ENCODE measurements at regions not wholly inside any gene's neighbourhood (a gene's known extent, or its start where the extent isn't known, plus 50 kb on each side); places are given as distances from the start of the nearest gene placed in this dataset.

DNA sequence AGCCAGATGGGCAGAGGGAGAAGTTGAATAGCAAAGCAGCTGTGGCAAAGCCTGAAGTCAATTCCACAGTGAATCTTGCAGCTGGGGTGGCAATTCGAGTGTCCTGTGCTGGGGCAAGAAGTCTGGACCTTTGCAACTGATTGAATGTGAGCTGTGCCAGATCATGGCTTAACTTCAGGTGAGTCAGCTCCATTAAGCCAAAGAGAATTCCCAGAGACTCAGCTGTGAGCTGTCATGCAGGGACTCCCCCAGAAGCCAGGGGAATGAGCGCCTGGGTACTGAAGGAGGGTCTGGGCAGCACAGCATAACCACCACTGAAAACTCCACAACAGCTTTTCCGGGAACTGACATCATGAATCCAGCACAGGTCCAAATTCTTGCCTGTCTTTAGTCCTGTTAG, 153.5 kb upstream of the TRPC7 start:
- no peak for ATAC-seq (ENCODE audit: insufficient read depth, low read depth)
- H3K4me2 ChIP-seq (ENCODE audit: insufficient read depth, low read length), result no peak overlapping the region
- no peak overlapping the region for H3K4me3 ChIP-seq (ENCODE audit: low read depth in 1 of 2, low read length in 2 of 2)
- H3K27ac ChIP-seq (ENCODE audit: low read length), result no peak overlapping the region
- no peak for TF ChIP-seq EZH2 (IDR thresholded peaks at IDR 0.05; ENCODE audit: borderline replicate concordance, low read depth, low read length, severe bottlenecking)
- TF ChIP-seq, protein P1, sequence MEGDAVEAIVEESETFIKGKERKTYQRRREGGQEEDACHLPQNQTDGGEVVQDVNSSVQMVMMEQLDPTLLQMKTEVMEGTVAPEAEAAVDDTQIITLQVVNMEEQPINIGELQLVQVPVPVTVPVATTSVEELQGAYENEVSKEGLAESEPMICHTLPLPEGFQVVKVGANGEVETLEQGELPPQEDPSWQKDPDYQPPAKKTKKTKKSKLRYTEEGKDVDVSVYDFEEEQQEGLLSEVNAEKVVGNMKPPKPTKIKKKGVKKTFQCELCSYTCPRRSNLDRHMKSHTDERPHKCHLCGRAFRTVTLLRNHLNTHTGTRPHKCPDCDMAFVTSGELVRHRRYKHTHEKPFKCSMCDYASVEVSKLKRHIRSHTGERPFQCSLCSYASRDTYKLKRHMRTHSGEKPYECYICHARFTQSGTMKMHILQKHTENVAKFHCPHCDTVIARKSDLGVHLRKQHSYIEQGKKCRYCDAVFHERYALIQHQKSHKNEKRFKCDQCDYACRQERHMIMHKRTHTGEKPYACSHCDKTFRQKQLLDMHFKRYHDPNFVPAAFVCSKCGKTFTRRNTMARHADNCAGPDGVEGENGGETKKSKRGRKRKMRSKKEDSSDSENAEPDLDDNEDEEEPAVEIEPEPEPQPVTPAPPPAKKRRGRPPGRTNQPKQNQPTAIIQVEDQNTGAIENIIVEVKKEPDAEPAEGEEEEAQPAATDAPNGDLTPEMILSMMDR (IDR thresholded peaks at IDR 0.05; ENCODE audit: borderline replicate concordance, extremely low read depth, low read length, poor library complexity, severe bottlenecking), result no peak
- H3K36me3 ChIP-seq (ENCODE audit: insufficient read depth, low read length), result no peaks in the 10 kb centered on the region
- H4K20me1 ChIP-seq (ENCODE audit: insufficient read depth, low read length), result no peaks in the 10 kb centered on the region
- no peaks in the 10 kb centered on the region for H3K79me2 ChIP-seq (ENCODE audit: insufficient read depth, low read length)
- H3K9me3 ChIP-seq (ENCODE audit: insufficient read depth, low read length, severe bottlenecking), result no peaks in the 10 kb centered on the region
- H3K27me3 ChIP-seq (ENCODE audit: insufficient read depth, low read length, poor library complexity), result peaks cover 8% of the 10 kb centered on the region
- H3K9ac ChIP-seq (ENCODE audit: low read depth, low read length), result no peak overlapping the region
- H3K4me1 ChIP-seq (ENCODE audit: insufficient read depth, low read length), result no peaks in the 10 kb centered on the region
- no peak overlapping the region for H2AFZ ChIP-seq (ENCODE audit: low read depth, low read length)
- DNase-seq, result no peak

DNA sequence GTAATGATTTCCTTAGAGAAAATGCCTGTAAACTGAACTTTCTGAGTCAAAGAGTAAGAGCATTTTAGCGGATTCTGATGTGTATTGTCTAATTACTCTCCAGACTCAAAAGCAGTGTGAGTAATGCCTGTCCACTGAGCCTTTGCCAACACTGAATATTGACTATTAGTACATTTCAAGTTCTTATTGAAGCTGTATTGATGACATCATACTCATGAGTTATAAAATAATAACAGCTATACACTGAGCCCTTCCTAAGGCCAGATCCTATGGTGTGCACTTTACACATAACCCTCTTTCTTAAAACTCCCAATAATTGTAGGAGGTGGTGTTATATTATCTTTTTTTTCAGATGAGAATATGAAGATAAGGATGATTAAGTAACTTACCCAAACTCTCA, 152.8 kb upstream of the TRPC7 start:
- no peak overlapping the region for H3K27ac ChIP-seq (ENCODE audit: low read length)
- DNase-seq (no peak), ATAC-seq (ENCODE audit: insufficient read depth, low read depth) (no peak)
- H3K9ac ChIP-seq (ENCODE audit: low read depth, low read length), result no peak overlapping the region
- H3K27me3 ChIP-seq (ENCODE audit: insufficient read depth, low read length, poor library complexity), result peaks cover 8% of the 10 kb centered on the region
- H2AFZ ChIP-seq (ENCODE audit: low read depth, low read length), result no peak overlapping the region
- no peaks in the 10 kb centered on the region for H3K36me3 ChIP-seq (ENCODE audit: insufficient read depth, low read length)
- H4K20me1 ChIP-seq (ENCODE audit: insufficient read depth, low read length), result no peaks in the 10 kb centered on the region
- no peaks in the 10 kb centered on the region for H3K79me2 ChIP-seq (ENCODE audit: insufficient read depth, low read length)
- TF ChIP-seq EZH2 (IDR thresholded peaks at IDR 0.05; ENCODE audit: borderline replicate concordance, low read depth, low read length, severe bottlenecking), result no peak
- TF ChIP-seq, protein P1 (IDR thresholded peaks at IDR 0.05; ENCODE audit: borderline replicate concordance, extremely low read depth, low read length, poor library complexity, severe bottlenecking), result no peak
- no peaks in the 10 kb centered on the region for H3K9me3 ChIP-seq (ENCODE audit: insufficient read depth, low read length, severe bottlenecking)
- no peaks in the 10 kb centered on the region for H3K4me1 ChIP-seq (ENCODE audit: insufficient read depth, low read length)
- no peak overlapping the region for H3K4me3 ChIP-seq (ENCODE audit: low read depth in 1 of 2, low read length in 2 of 2)
- H3K4me2 ChIP-seq (ENCODE audit: insufficient read depth, low read length), result no peak overlapping the region

DNA sequence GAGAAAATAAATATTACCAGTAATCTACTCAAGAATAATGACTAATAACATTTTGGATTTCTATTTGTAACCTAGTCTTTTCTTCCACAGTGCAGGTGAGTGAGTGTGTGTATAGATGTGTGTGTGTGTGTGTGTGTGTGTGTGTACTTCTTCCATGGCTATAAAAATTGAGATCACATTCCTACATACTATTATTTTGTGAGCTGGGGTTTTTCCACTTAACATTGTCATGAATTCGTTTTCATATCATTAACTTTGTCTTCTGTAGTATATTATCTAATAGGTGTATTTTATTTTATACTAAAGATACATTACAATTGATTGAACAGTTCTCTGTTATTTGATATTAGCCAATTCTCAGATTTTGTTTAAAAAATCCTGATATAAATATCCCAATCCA, 152.4 kb upstream of the TRPC7 start:
- no peaks in the 10 kb centered on the region for H3K4me1 ChIP-seq (ENCODE audit: insufficient read depth, low read length)
- no peak overlapping the region for H3K4me3 ChIP-seq (ENCODE audit: low read depth in 1 of 2, low read length in 2 of 2)

DNA sequence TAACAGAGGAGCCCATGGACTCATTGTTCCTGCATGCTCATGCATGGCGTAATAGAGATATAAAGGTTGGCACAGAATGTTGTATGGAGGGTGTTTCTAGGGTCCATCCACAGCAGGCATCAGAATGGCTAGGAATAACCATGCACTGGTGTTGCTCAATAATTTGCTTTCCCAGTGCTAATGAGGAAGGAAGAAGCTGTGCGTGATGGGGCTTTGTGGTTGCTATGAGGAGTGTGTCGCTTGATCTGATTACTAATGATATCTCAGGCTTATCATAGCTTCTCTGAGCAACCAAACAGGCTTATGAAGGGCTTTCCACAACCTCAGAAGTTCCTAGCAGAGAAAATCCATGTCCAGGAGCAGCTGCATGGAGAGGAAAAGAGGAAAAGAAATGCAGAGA, 151.3 kb upstream of the TRPC7 start:
- Histone ChIP-seq H3K9me3 (ENCODE audit: insufficient read depth, low read length, severe bottlenecking) (no peaks in the 10 kb centered on the region), H2AFZ (ENCODE audit: low read depth, low read length) (no peak overlapping the region), H3K4me2 (ENCODE audit: insufficient read depth, low read length) (no peak overlapping the region), H3K4me3 (ENCODE audit: low read depth in 1 of 2, low read length in 2 of 2) (no peak overlapping the region), H4K20me1 (ENCODE audit: insufficient read depth, low read length) (no peaks in the 10 kb centered on the region), H3K27ac (ENCODE audit: low read length) (no peak overlapping the region), H3K9ac (ENCODE audit: low read depth, low read length) (no peak overlapping the region), H3K4me1 (ENCODE audit: insufficient read depth, low read length) (no peaks in the 10 kb centered on the region), H3K79me2 (ENCODE audit: insufficient read depth, low read length) (no peaks in the 10 kb centered on the region), H3K27me3 (ENCODE audit: insufficient read depth, low read length, poor library complexity) (peaks cover 12% of the 10 kb centered on the region), H3K36me3 (ENCODE audit: insufficient read depth, low read length) (no peaks in the 10 kb centered on the region)
- ATAC-seq (ENCODE audit: insufficient read depth, low read depth), result no peak
- TF ChIP-seq EZH2 (IDR thresholded peaks at IDR 0.05; ENCODE audit: borderline replicate concordance, low read depth, low read length, severe bottlenecking), result no peak
- TF ChIP-seq, protein P1 (IDR thresholded peaks at IDR 0.05; ENCODE audit: borderline replicate concordance, extremely low read depth, low read length, poor library complexity, severe bottlenecking), result no peak
- DNase-seq, result no peak

More for the DNA sequence above, 152.4 kb upstream of the TRPC7 start:
- no peak for ATAC-seq (ENCODE audit: insufficient read depth, low read depth)
- Histone ChIP-seq H3K4me2 (ENCODE audit: insufficient read depth, low read length) (no peak overlapping the region), H3K27ac (ENCODE audit: low read length) (no peak overlapping the region), H3K36me3 (ENCODE audit: insufficient read depth, low read length) (no peaks in the 10 kb centered on the region), H3K27me3 (ENCODE audit: insufficient read depth, low read length, poor library complexity) (peaks cover 9% of the 10 kb centered on the region), H3K9ac (ENCODE audit: low read depth, low read length) (no peak overlapping the region), H2AFZ (ENCODE audit: low read depth, low read length) (no peak overlapping the region), H4K20me1 (ENCODE audit: insufficient read depth, low read length) (no peaks in the 10 kb centered on the region), H3K9me3 (ENCODE audit: insufficient read depth, low read length, severe bottlenecking) (no peaks in the 10 kb centered on the region), H3K79me2 (ENCODE audit: insufficient read depth, low read length) (no peaks in the 10 kb centered on the region)
- no peak for DNase-seq
- TF ChIP-seq EZH2 (IDR thresholded peaks at IDR 0.05; ENCODE audit: borderline replicate concordance, low read depth, low read length, severe bottlenecking), result no peak

Measured in DND-41 (cell line).